Retina (tissue), 1 donor: ENCODE measurements at regions not wholly inside any gene's neighbourhood (a gene's known extent, or its start where the extent isn't known, plus 50 kb on each side); places are given as distances from the start of the nearest gene placed in this dataset.
A peak's percentile ranks its signal among the peaks of the same experiment; 100 is the strongest.
"Not testable (repeated sequence)": the region's sequence is repeated elsewhere in the genome, so short reads cannot be mapped to it uniquely, and the experiment has no call there.

ENCODE experiments used
- DNase-seq: peaks from one replicate; pipeline ENCODE4 v3.0.0-alpha.2; 2016

DNA sequence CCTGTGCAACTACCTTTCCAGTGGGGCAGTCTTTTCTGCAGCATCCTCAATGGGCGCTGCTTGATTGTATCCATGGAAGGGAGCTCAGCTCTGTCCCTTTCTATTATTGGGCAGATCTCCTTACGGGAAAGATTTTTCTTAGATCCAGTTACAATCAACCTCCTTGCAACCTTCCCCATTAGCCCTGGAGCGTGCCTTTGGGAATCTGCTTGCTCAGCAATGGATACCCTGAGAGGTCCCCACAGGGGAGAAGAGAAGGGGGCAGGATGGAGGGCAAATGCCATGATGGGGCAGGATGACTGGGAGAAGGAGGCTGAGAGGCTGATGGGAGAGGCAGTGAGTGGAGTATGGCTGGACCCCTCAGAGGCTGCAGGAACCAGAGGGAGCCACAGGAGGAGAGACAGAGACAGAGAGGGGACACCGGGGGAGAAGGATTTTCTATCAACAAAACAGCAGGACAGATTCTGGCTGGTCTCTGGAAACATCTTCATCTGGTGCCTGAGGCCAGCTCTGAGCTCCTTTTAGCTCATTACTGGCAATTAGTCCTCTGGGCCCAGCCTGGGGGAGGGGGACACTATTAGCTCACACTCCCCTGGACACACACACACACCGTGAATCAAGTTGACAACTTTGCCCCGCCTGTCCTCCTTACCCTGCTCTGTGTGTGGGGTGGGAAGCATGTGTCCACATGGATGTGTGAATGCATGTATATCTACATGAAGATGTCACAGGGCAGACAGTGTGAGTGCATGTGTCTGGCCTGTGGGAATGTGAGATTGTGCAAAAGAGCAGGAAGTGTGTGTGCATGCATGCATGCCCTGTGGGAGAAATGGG lies 80.8 kb upstream of the PAX2 start:
- peak; percentile 18 for DNase-seq

DNA sequence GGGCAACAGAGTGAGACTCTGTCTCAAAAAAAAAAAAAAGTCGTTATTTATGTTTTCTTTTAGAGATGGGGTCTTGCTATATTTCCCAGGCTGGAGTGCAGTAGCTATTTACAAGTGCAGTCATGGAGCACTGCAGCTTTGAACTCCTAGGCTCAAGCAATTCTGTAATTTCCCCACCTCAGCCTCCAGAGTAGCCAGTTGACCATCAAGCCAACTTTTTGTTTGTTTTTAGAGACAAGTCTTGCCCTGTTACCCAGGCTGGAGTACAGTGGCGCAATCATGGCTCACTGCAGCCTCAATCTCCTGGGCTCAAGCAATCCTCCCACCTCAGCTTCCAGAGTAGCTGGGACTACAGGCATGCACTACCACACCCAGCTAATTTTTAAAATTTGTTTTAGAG lies 78.7 kb upstream of the PAX2 start:
- not testable (repeated sequence) for DNase-seq

DNA sequence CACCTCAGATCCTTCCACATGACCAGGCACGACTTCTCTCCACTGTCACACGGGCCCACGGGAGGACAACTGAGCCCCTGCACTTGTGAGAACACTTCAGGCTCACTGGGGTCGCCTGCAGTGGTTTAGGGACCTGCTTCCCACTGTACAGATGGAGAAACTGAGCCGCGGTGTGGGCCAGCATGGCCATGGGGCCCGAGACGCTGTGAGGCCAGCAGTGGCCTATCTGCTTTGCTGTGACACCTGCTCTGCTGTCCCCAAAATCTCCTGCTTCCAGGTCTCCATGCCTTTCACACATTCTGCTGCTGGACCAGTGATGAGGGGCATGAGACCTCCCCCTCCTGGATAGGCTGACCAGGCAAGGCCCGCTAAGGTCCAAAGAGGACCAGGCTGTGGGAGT lies 75.8 kb upstream of the PAX2 start:
- DNase-seq: peak; percentile 18

DNA sequence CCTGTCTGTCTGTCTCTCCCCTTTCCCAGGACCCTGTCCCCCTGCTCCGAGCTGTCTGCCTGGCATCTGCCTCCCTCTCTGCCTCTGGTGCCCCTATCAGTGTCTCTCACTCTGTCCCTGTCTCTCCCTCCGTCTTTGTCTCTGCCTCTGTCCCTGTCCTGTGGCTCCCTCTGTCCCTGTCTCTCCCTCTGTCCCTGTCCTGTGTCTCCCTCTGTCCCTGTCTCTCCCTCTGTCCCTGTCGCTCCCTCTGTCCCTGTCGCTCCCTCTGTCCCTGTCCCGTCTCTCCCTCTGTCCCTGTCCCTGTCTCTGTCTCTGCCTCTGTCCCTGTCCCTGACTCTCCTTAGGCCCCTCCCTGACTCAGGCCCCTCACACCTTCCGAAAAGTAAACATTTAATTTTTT lies 75.0 kb upstream of the PAX2 start:
- no peak for DNase-seq

DNA sequence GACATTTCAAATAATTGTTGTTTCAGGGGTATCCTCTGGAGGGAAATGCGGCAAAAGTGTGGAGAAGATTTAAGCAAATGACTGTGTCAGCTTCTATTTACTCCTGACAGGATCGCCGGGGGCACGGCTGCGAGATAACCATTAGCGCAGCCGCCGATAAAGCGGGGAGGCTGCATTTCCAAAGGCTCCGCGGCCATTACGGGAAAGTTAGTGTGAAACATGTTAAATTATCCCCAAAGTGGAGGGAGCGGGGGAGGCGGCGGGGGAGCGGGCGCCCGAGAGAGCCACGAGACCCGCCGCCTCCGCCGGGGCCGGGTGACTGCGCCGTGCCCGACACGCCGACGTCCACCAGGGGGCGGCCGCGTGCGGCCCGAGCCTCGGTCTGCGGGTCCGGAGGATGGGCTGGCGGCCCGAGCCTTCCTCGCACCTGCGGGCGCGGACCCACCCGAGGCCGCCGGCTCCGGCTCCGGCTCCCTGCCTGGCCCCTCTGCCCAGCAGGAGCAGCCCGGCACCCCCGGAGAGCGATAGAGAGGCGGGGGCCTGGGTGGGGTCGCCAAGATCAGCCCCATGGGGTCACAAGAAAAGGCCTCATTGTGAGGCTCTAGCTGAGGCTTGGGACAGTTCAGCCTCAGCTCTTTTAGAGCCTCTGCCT lies 74.4 kb upstream of the PAX2 start:
- DNase-seq: peak; percentile 55

DNA sequence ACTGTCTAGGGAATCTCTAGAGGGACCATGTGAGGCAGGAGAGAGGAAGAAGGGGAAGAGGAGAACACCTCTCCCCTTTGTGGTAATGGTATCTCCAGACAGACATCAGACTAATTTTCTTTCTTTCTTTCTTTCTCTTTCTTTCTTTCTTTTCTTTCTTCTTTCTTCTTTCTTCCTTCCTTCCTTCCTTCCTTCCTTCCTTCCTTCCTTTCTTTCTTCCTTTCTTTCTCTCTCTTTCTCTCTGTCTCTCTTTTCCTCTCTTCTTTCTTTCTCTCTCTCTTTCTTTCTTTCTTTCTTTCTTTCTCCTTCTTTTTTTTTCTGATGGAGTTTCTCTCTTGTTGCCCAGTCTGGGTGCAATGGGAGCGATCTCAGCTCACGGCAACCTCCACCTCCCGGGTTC lies 73.2 kb upstream of the PAX2 start:
- DNase-seq: no peak

DNA sequence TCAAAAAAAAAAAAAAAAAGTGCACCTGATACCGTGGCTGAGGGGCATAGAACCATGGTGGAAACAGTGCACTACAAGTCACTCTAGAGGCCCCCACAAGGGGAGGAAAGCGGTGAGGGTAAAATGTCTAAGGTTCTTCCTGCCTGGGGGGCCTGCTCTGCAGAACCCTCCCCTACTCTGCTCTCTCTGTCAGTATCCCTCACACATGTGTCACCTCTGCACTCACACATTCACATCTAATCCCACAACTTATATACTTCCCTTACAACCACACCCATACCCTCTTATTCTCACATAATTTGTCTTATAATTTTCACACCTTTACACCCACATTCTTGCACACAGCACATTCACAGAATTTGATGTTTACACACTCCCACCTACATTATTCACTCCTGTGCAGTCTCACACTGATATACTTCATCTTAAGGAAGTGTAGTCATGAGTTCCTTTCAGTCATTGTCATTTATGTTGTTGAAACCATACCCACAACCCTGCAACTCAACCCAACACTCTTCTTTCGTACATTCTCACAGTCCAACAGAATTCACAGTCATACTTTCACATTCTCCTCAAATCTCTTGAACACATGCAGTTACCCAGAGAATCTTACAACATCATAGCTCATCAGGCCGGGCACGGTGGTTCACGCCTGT lies 68.0 kb upstream of the PAX2 start:
- DNase-seq: no peak

DNA sequence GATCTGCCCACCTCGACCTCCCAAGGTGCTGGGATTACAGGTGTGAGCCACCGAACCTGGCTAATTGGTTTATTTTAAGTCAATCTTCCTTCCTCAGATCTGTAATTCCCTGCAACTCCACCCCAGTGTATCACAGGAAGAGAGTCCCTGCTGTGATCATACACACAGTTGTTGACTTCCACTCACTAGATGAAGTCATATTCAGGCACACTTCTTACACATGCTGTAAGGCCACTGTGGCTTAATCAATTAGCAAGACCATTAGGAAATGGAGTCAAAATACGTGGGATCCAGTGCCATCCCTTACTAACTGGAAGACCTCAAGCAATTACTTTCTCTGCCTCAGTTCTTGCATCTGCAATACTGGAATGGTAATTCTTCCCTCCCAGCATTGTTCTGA lies 66.1 kb upstream of the PAX2 start:
- DNase-seq: no peak

DNA sequence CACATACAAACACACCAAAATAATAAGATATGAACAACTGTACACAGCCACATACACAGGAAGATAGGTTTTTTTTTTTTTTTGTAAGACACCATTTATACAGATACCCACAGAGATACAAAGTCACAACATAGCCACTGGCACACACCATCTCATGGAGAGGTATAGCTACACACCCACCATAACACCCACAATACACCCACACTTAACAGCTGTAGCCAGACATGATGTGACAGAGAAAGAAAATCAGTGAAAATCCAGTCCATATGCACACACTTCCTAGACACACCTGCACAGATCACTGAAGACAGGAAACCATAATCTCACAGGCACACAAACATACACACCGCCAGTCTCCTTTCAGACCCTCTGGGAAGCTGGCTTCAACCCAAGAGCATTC lies 62.4 kb upstream of the PAX2 start:
- DNase-seq: no peak

DNA sequence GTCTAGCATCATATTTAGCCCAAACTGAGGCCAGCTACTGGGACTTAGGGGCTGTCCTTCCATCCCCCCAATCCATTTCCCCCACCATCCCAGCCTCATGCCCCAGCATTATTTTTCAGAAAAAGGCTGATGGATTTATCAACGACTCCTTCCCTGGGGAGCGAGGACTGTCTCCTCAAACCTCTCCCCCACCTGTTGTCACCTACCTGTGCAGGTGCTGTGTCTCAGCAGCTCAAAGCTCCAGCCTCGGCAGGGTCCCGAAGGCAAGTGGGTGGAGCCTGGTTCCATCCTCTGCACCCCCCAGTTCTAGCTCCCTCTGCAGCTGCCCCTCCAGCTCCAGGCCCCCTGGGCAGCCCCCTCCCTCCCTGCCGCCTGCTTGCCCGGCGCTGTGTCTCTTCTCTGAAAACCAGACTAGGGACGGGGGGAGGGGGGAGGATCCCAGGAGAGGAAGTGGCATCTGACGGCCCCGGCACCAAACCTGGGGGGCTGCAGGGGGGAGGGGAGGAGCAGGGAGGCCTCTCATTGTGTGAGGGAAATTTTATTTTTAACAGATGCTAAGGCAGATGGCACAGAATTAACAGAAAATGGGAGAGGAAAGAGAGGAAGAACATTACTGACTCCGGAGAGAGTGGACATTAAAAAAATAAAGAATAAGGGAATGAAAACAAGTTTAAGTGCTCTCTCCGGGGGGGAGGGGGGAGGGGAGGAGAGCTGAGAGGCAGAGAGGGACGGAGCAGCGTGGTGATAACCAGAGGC lies 61.7 kb upstream of the PAX2 start:
- no peak for DNase-seq

DNA sequence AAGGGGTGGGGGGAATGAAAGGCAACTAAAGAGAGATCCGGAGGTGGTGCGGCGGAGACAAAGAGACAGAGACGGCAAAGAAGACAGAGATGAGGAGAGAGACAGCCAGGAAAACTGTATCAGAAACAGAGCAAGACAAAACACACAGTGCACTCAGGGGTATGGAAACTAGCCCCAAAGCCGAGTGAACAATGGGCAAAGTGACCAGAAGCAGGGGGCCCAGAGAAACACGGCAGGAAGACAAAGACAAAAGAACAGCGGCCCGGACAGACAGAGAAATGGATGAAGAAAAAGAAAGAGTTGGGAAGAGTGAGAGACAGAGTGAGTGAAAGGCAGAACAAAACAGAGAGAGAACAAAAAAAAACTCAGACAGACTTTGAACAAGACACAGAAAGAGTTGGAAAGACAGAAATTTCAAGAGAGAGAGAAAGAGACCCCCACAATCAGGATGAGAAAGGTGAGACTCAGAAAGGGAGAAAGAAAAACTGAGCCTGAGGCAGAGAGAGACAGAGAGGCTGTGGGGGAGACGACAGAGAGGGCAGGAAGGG lies 60.6 kb upstream of the PAX2 start:
- no peak for DNase-seq

DNA sequence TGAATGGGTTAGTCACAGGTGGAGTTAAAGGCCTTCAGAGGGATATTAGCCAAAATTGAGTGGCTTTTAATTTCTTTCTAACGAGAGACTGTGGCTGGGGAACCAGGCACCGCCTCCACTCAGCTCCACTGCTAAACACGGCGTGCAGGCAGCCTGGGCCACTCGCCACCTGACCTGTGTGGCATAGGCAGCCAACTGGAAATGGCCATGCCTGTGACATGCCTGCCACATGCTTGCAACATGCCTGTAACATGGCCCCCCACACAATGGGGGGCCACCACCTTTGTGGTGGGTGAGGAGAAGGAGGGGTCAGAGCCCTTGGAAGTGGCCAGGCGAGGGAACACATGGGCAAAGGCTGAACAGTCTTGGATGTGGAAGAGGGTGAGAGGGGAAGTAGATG lies 60.1 kb upstream of the PAX2 start:
- DNase-seq: no peak

DNA sequence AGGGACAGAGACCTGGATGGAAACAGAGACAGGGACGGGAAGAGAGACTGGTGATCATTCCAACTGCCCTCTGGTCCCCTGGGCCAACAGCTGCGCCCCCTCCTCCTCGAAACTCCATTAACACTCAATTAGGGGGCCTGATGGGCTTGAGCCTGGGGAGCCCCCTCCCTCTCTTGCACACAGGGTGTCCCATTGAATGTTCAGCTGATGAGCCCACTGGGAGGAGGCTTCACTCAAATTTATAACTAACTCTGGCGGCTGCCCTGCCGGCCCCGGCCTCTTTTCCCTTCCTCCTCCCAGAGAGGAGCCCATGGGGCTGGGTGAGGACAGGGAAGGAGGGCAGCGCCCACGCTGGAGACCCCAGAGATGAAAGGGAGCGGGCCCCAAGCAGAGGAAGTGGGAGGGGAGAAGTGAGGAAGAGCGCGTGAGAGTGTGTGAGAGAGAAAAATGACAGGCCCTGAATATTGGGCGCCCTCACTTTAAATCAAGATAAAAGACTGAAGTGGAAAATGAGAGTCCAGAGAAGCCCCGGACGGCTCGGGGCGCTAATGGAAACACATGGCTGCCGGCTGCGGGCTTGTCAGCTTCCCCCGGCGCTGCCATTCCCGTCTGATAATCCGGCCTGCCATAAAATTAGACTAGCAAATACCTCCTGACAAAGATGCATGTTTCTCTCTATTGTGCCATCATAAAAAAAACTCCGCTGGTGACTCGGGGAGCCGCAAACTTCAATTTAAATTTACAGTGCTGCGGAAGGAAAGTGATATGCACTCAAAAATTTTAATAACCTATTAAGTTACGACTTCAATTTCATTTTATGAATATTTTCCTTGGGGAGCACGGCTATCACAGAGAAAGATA lies 58.0 kb upstream of the PAX2 start:
- no peak for DNase-seq

DNA sequence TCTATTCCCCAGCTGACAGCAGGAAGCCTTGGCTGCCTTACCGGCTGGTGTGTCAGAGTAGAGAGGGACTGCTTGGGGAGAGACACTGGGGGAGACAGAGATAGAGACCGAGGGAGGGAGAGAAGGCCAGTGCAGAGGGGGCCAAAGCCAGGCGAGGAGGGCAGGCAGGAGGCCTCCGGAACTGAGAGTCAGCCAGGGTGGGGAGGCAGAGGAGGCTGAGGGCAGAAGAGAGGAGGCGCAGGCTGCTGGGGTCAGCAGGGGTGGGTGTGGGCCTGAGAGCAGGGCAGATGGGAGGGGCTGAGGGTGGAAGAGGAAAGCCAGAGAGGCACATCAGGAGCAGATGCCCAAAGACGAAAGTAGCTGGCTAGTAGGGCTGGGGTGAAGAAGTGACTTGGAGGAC lies 57.2 kb upstream of the PAX2 start:
- no peak for DNase-seq

DNA sequence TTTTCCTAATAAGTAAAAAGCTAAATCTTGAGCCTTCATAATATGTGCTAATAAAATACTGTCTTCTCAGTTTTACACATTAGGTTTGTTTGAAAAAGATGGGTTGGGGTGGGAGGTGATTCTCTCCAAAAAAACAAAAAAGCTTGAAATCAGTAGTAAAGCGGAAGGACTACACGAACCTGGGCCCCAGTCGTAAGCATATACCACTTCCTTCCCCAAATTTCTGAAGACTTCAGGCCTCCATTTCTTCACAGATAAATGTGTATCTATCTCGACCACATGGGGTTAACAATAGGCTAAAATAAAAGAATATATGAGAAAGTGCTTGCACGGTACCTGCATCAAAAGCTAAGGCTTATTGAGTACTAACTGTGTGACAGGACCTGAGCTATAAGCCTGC lies 51.6 kb upstream of the PAX2 start:
- no peak for DNase-seq
